HepG2 (cell line): ENCODE measurements at regions not wholly inside any gene's neighbourhood (a gene's known extent, or its start where the extent isn't known, plus 50 kb on each side); places are given as distances from the start of the nearest gene placed in this dataset.

Experiments
- ARID3A ChIP-seq: IDR thresholded peaks from 2 replicates; pipeline ENCODE4 v1.6.1; 2012; ENCODE audit warnings: low read depth, low read length, improper control_type of control experiment
- BORCS8-MEF2B ChIP-seq: sonication (generic); formaldehyde crosslinking; IDR thresholded peaks from 2 replicates; pipeline ENCODE4 v1.8.0; 2022; ENCODE audit warnings: mild to moderate bottlenecking, missing genetic modification reagents
- BRF2 ChIP-seq: sonication (generic); formaldehyde crosslinking; IDR thresholded peaks from 2 replicates; pipeline ENCODE4 v1.8.1; 2022; ENCODE audit warnings: mild to moderate bottlenecking, missing genetic modification reagents
- CCDC6 ChIP-seq: sonication (generic); formaldehyde crosslinking; IDR thresholded peaks from 2 replicates; pipeline ENCODE4 v1.8.1; 2022; ENCODE audit warnings: mild to moderate bottlenecking, missing genetic modification reagents, moderate library complexity
- CHD4 ChIP-seq: fragments of 200-600 bp; sonication (generic); IDR thresholded peaks from 2 replicates; pipeline ENCODE4 v1.7.0; 2017; ENCODE audit warnings: mild to moderate bottlenecking, low read length, borderline replicate concordance
- DMAP1 ChIP-seq: IDR thresholded peaks from 2 replicates; pipeline ENCODE4 v1.6.1; 2016
- DNMT3B ChIP-seq: conservative IDR thresholded peaks from 2 replicates; pipeline ENCODE4 v1.6.1; 2016; ENCODE audit warnings: missing biosample characterization, control low read depth
- EP300 ChIP-seq, 3 experiments: sonication (generic) in 1 of 3; formaldehyde crosslinking in 1 of 3; IDR thresholded peaks; 2 replicates each; pipeline versions ENCODE4 v1.5.1 to v1.6.1; 2011 to 2020; ENCODE audit warnings: low read depth in 2 of 3, low read length in 2 of 3, borderline replicate concordance in 1 of 3, improper control_type of control experiment in 1 of 3, mild to moderate bottlenecking in 1 of 3, missing genetic modification reagents in 1 of 3, moderate library complexity in 1 of 3
- FOXP1 ChIP-seq, 2 experiments: fragments of 450-650 bp in 1 of 2; IDR thresholded peaks; 2 replicates each; pipeline ENCODE4 v1.6.1; 2017 to 2018; ENCODE audit warnings: antibody characterized with exemption in 1 of 2
- HHEX ChIP-seq: IDR thresholded peaks from 2 replicates; pipeline ENCODE4 v1.6.1; 2016; ENCODE audit warnings: control low read depth
- MAZ ChIP-seq, 2 experiments: sonication (generic) in 1 of 2; formaldehyde crosslinking in 1 of 2; IDR thresholded peaks; 2 replicates each; pipeline versions ENCODE4 v1.5.0 to v1.6.1; 2012 to 2020; ENCODE audit warnings: low read depth in 2 of 2, mild to moderate bottlenecking in 2 of 2, borderline replicate concordance in 1 of 2, improper control_type of control experiment in 1 of 2, low read length in 1 of 2, missing genetic modification reagents in 1 of 2, moderate library complexity in 1 of 2
- MEIS1 ChIP-seq: sonication (generic); formaldehyde crosslinking; IDR thresholded peaks from 2 replicates; pipeline ENCODE4 v1.9.0; 2021; ENCODE audit warnings: mild to moderate bottlenecking, missing genetic modification reagents, moderate library complexity, borderline replicate concordance
- MIXL1 ChIP-seq: IDR thresholded peaks from 2 replicates; pipeline ENCODE4 v1.6.1; 2016
- MYPOP ChIP-seq: sonication (generic); formaldehyde crosslinking; IDR thresholded peaks from 2 replicates; pipeline ENCODE4 v1.8.1; 2023; ENCODE audit warnings: mild to moderate bottlenecking, moderate library complexity, missing genetic modification reagents
- PPARG ChIP-seq: conservative IDR thresholded peaks from 2 replicates; pipeline ENCODE4 v1.6.1; 2016; ENCODE audit warnings: missing biosample characterization, missing genetic modification reagents
- RFXANK ChIP-seq: IDR thresholded peaks from 2 replicates; pipeline ENCODE4 v1.6.1; 2016
- SIX1 ChIP-seq: sonication (generic); formaldehyde crosslinking; IDR thresholded peaks from 2 replicates; pipeline ENCODE4 v1.4.0; 2020; ENCODE audit warnings: missing genetic modification reagents, borderline replicate concordance
- SP4 ChIP-seq: sonication (generic); formaldehyde crosslinking; IDR thresholded peaks from 2 replicates; pipeline ENCODE4 v1.8.1; 2023; ENCODE audit warnings: mild to moderate bottlenecking, missing genetic modification reagents
- TARDBP ChIP-seq: sonication (generic); formaldehyde crosslinking; IDR thresholded peaks from 2 replicates; pipeline ENCODE4 v1.8.0; 2022; ENCODE audit warnings: mild to moderate bottlenecking, missing genetic modification reagents
- TBX2 ChIP-seq: sonication (generic); formaldehyde crosslinking; IDR thresholded peaks from 2 replicates; pipeline ENCODE4 v1.5.0; 2020; ENCODE audit warnings: missing genetic modification reagents, mild to moderate bottlenecking, borderline replicate concordance
- ZFY ChIP-seq: sonication (generic); formaldehyde crosslinking; IDR thresholded peaks from 2 replicates; pipeline ENCODE4 v1.4.0; 2020; ENCODE audit warnings: missing genetic modification reagents
- ZMYM3 ChIP-seq: sonication (generic); formaldehyde crosslinking; IDR thresholded peaks from 2 replicates; pipeline ENCODE4 v1.5.1; 2020; ENCODE audit warnings: mild to moderate bottlenecking, missing genetic modification reagents
- ZNF414 ChIP-seq: sonication (generic); formaldehyde crosslinking; IDR thresholded peaks from 2 replicates; pipeline ENCODE4 v1.5.0; 2020; ENCODE audit warnings: missing genetic modification reagents
- ZNF44 ChIP-seq: sonication (generic); formaldehyde crosslinking; IDR thresholded peaks from 2 replicates; pipeline ENCODE4 v1.5.1; 2020; ENCODE audit warnings: mild to moderate bottlenecking, missing genetic modification reagents
- ZNF672 ChIP-seq: sonication (generic); formaldehyde crosslinking; IDR thresholded peaks from 2 replicates; pipeline ENCODE4 v1.8.1; 2022; ENCODE audit warnings: missing genetic modification reagents
- ZNF724P ChIP-seq: sonication (generic); formaldehyde crosslinking; IDR thresholded peaks from 2 replicates; pipeline ENCODE4 v1.8.0; 2022; ENCODE audit warnings: missing genetic modification reagents, borderline replicate concordance
- ZNF891 ChIP-seq: sonication (generic); formaldehyde crosslinking; IDR thresholded peaks from 2 replicates; pipeline ENCODE4 v1.5.0; 2020; ENCODE audit warnings: mild to moderate bottlenecking, missing genetic modification reagents

- TF ChIP-seq PPARG: peak; percentile 68
- no peak; the same call in 1 of the 2 replicates for TF ChIP-seq DNMT3B
- TF ChIP-seq MYPOP (CRISPR knock-in tag): peak; percentile 69
- TF ChIP-seq MIXL1 (CRISPR knock-in tag): peak; percentile 78
- peak; percentile 42; the same call in 1 of the 2 replicates for TF ChIP-seq SIX1
- TF ChIP-seq EP300 (IDR thresholded peaks at IDR 0.05; ENCODE audit: low read depth in 2 of 2, low read length in 2 of 2): peak; percentile 83 to 94; a peak in 3 of 4 replicates
- TF ChIP-seq EP300 (CRISPR knock-in tag; IDR thresholded peaks at IDR 0.05; ENCODE audit: borderline replicate concordance): peak; percentile 82
- TF ChIP-seq RFXANK (CRISPR knock-in tag): peak; percentile 32; the same call in 1 of the 2 replicates
- no peak for TF ChIP-seq ZNF44 (CRISPR knock-in tag)
- TF ChIP-seq ZNF891: no peak
- TF ChIP-seq BRF2 (CRISPR knock-in tag): no peak
- TF ChIP-seq MAZ (IDR thresholded peaks at IDR 0.05; ENCODE audit: borderline replicate concordance, low read depth, low read length): no peak
- no peak for TF ChIP-seq MAZ (CRISPR knock-in tag; IDR thresholded peaks at IDR 0.05; ENCODE audit: low read depth)
- no peak for TF ChIP-seq CCDC6 (CRISPR knock-in tag)
- TF ChIP-seq ARID3A: peak; percentile 69
- TF ChIP-seq TARDBP (CRISPR knock-in tag): peak; percentile 66; the same call in 1 of the 2 replicates
- no peak for TF ChIP-seq ZNF672 (CRISPR knock-in tag)
- peak; percentile 11; the same call in 1 of the 2 replicates for TF ChIP-seq BORCS8-MEF2B (CRISPR knock-in tag)
- 0 out of 2 replicates have a peak, but pooled peaks have one; percentile 1 for TF ChIP-seq CHD4
- TF ChIP-seq ZFY (CRISPR knock-in tag): peak; percentile 72
- TF ChIP-seq TBX2 (CRISPR knock-in tag): peak; percentile 90
- TF ChIP-seq ZNF414: no peak
- TF ChIP-seq HHEX: peak; percentile 53; the same call in 1 of the 2 replicates
- no peak for TF ChIP-seq ZNF724P (CRISPR knock-in tag)
- TF ChIP-seq FOXP1 (IDR thresholded peaks at IDR 0.05): no peak
- peak; percentile 66; the same call in 1 of the 2 replicates for TF ChIP-seq FOXP1 (CRISPR knock-in tag; IDR thresholded peaks at IDR 0.05)
- no peak for TF ChIP-seq ZMYM3 (CRISPR knock-in tag)
- TF ChIP-seq DMAP1 (CRISPR knock-in tag): 0 out of 2 replicates have a peak, but pooled peaks have one; percentile 32
- 0 out of 2 replicates have a peak, but pooled peaks have one; percentile 16 for TF ChIP-seq MEIS1 (CRISPR knock-in tag)
- TF ChIP-seq SP4 (CRISPR knock-in tag): no peak
Measured at GRCh38 chr12:93019975-93020630, 91.0 kb upstream of the EEA1 start (continued).
